ENCODE measurements at regions not wholly inside any gene's neighbourhood (a gene's known extent, or its start where the extent isn't known, plus 50 kb on each side); places are given as distances from the start of the nearest gene placed in this dataset.

GRCh38 chrX:68941385-68941952 is 112.6 kb downstream of the EFNB1 start:
- no peak overlapping the region for H3K27ac Mint-ChIP-seq
- no peaks in the 10 kb centered on the region for H3K9me3 Mint-ChIP-seq
- H3K36me3 Mint-ChIP-seq = peaks cover 1% of the 10 kb centered on the region
- peaks cover 7% of the 10 kb centered on the region for H3K27me3 Mint-ChIP-seq
- no peak for DNase-seq (ENCODE audit: low spot score in 2 of 2)
- no peak overlapping the region for H3K4me3 Mint-ChIP-seq
- ATAC-seq (ENCODE audit: low read depth) = no peak
- H3K4me1 Mint-ChIP-seq = no peaks in the 10 kb centered on the region

- no peak for DNase-seq (ENCODE audit: low spot score in 2 of 2)
- Mint-ChIP-seq H3K4me1 (no peaks in the 10 kb centered on the region), H3K27me3 (peaks cover 13% of the 10 kb centered on the region), H3K9me3 (no peaks in the 10 kb centered on the region), H3K36me3 (peaks cover 1% of the 10 kb centered on the region), H3K4me3 (no peak overlapping the region), H3K27ac (no peak overlapping the region)
- ATAC-seq (ENCODE audit: low read depth) = no peak
Observed at GRCh38 chrX:68940601-68941000, 111.8 kb downstream of the EFNB1 start.

GRCh38 chrX:68939868-68940267 is 111.0 kb downstream of the EFNB1 start:
- no peak overlapping the region for H3K27ac Mint-ChIP-seq
- peaks cover 15% of the 10 kb centered on the region for H3K27me3 Mint-ChIP-seq
- DNase-seq (ENCODE audit: low spot score in 2 of 2) (no peak), ATAC-seq (ENCODE audit: low read depth) (no peak)
- no peaks in the 10 kb centered on the region for H3K9me3 Mint-ChIP-seq
- H3K36me3 Mint-ChIP-seq = peaks cover 1% of the 10 kb centered on the region
- peaks cover 3% of the 10 kb centered on the region for H3K4me1 Mint-ChIP-seq
- no peak overlapping the region for H3K4me3 Mint-ChIP-seq

- ATAC-seq (ENCODE audit: low read depth) (no peak), DNase-seq (ENCODE audit: low spot score in 2 of 2) (no peak)
- peaks cover 1% of the 10 kb centered on the region for H3K36me3 Mint-ChIP-seq
- H3K9me3 Mint-ChIP-seq = no peaks in the 10 kb centered on the region
- no peak overlapping the region for H3K27ac Mint-ChIP-seq
- peaks cover 15% of the 10 kb centered on the region for H3K27me3 Mint-ChIP-seq
- H3K4me3 Mint-ChIP-seq = no peak overlapping the region
- peaks cover 3% of the 10 kb centered on the region for H3K4me1 Mint-ChIP-seq
Observed at GRCh38 chrX:68938244-68939004, 109.6 kb downstream of the EFNB1 start.

- Mint-ChIP-seq H3K27me3 (peaks cover 15% of the 10 kb centered on the region), H3K9me3 (no peaks in the 10 kb centered on the region), H3K27ac (no peak overlapping the region), H3K36me3 (peaks cover 1% of the 10 kb centered on the region), H3K4me1 (peaks cover 3% of the 10 kb centered on the region), H3K4me3 (no peak overlapping the region)
- ATAC-seq (ENCODE audit: low read depth) (no peak), DNase-seq (ENCODE audit: low spot score in 2 of 2) (no peak)
Observed at GRCh38 chrX:68937581-68937980, 108.8 kb downstream of the EFNB1 start.

GRCh38 chrX:68936608-68937007 is 107.8 kb downstream of the EFNB1 start:
- DNase-seq (ENCODE audit: low spot score in 2 of 2) (no peak), ATAC-seq (ENCODE audit: low read depth) (no peak)
- Mint-ChIP-seq H3K9me3 (no peaks in the 10 kb centered on the region), H3K4me3 (no peak overlapping the region), H3K4me1 (peaks cover 3% of the 10 kb centered on the region), H3K27me3 (peaks cover 15% of the 10 kb centered on the region), H3K36me3 (peaks cover 1% of the 10 kb centered on the region), H3K27ac (no peak overlapping the region)

GRCh38 chrX:68936126-68936525 is 107.3 kb downstream of the EFNB1 start:
- ATAC-seq (ENCODE audit: low read depth) (no peak), DNase-seq (ENCODE audit: low spot score in 2 of 2) (no peak)
- no peaks in the 10 kb centered on the region for H3K9me3 Mint-ChIP-seq
- H3K4me3 Mint-ChIP-seq = no peak overlapping the region
- H3K27me3 Mint-ChIP-seq = peaks cover 13% of the 10 kb centered on the region
- H3K4me1 Mint-ChIP-seq = peaks cover 3% of the 10 kb centered on the region
- peaks cover 1% of the 10 kb centered on the region for H3K36me3 Mint-ChIP-seq
- no peak overlapping the region for H3K27ac Mint-ChIP-seq

- no peak for DNase-seq (ENCODE audit: low spot score in 2 of 2)
- peaks cover 8% of the 10 kb centered on the region for H3K27me3 Mint-ChIP-seq
- H3K4me3 Mint-ChIP-seq = no peak overlapping the region
- no peaks in the 10 kb centered on the region for H3K36me3 Mint-ChIP-seq
- peaks cover 3% of the 10 kb centered on the region for H3K4me1 Mint-ChIP-seq
- H3K9me3 Mint-ChIP-seq = no peaks in the 10 kb centered on the region
- H3K27ac Mint-ChIP-seq = no peak overlapping the region
- no peak for ATAC-seq (ENCODE audit: low read depth)
Observed at GRCh38 chrX:68935362-68935761, 106.5 kb downstream of the EFNB1 start.

GRCh38 chrX:68934922-68935321 is 106.1 kb downstream of the EFNB1 start:
- Mint-ChIP-seq H3K36me3 (no peaks in the 10 kb centered on the region), H3K9me3 (no peaks in the 10 kb centered on the region), H3K27me3 (peaks cover 8% of the 10 kb centered on the region), H3K27ac (no peak overlapping the region), H3K4me3 (no peak overlapping the region), H3K4me1 (peaks cover 3% of the 10 kb centered on the region)
- ATAC-seq (ENCODE audit: low read depth) = no peak
- no peak for DNase-seq (ENCODE audit: low spot score in 2 of 2)

GRCh38 chrX:68934421-68934820 is 105.6 kb downstream of the EFNB1 start:
- H3K27me3 Mint-ChIP-seq = peaks cover 8% of the 10 kb centered on the region
- H3K36me3 Mint-ChIP-seq = no peaks in the 10 kb centered on the region
- no peak for ATAC-seq (ENCODE audit: low read depth)
- H3K27ac Mint-ChIP-seq = no peak overlapping the region
- H3K4me1 Mint-ChIP-seq = peaks cover 3% of the 10 kb centered on the region
- H3K4me3 Mint-ChIP-seq = no peak overlapping the region
- no peak for DNase-seq (ENCODE audit: low spot score in 2 of 2)
- no peaks in the 10 kb centered on the region for H3K9me3 Mint-ChIP-seq

GRCh38 chrX:68932611-68933010 is 103.8 kb downstream of the EFNB1 start:
- ATAC-seq (ENCODE audit: low read depth) = no peak

GRCh38 chrX:68931345-68931744 is 102.5 kb downstream of the EFNB1 start:
- no peak for DNase-seq (ENCODE audit: low spot score in 2 of 2)
- ATAC-seq (ENCODE audit: low read depth) = no peak
- peaks cover 3% of the 10 kb centered on the region for H3K4me1 Mint-ChIP-seq
- H3K27me3 Mint-ChIP-seq = peaks cover 7% of the 10 kb centered on the region
- no peaks in the 10 kb centered on the region for H3K36me3 Mint-ChIP-seq
- no peaks in the 10 kb centered on the region for H3K9me3 Mint-ChIP-seq
- no peak overlapping the region for H3K27ac Mint-ChIP-seq
- no peak overlapping the region for H3K4me3 Mint-ChIP-seq

More at GRCh38 chrX:68932611-68933010, 103.8 kb downstream of the EFNB1 start:
- H3K4me3 Mint-ChIP-seq = no peak overlapping the region
- no peaks in the 10 kb centered on the region for H3K36me3 Mint-ChIP-seq
- peaks cover 8% of the 10 kb centered on the region for H3K27me3 Mint-ChIP-seq
- peaks cover 3% of the 10 kb centered on the region for H3K4me1 Mint-ChIP-seq
- no peak overlapping the region for H3K27ac Mint-ChIP-seq
- DNase-seq (ENCODE audit: low spot score in 2 of 2) = no peak
- no peaks in the 10 kb centered on the region for H3K9me3 Mint-ChIP-seq

- DNase-seq (ENCODE audit: low spot score in 2 of 2) (no peak), ATAC-seq (ENCODE audit: low read depth) (no peak)
- no peaks in the 10 kb centered on the region for H3K9me3 Mint-ChIP-seq
- H3K4me3 Mint-ChIP-seq = no peak overlapping the region
- H3K27me3 Mint-ChIP-seq = peaks cover 3% of the 10 kb centered on the region
- no peak overlapping the region for H3K27ac Mint-ChIP-seq
- H3K4me1 Mint-ChIP-seq = peaks cover 3% of the 10 kb centered on the region
- H3K36me3 Mint-ChIP-seq = no peaks in the 10 kb centered on the region
Observed at GRCh38 chrX:68930542-68931317, 101.9 kb downstream of the EFNB1 start.

GRCh38 chrX:68929332-68930150 is 100.7 kb downstream of the EFNB1 start:
- no peaks in the 10 kb centered on the region for H3K36me3 Mint-ChIP-seq
- no peak for ATAC-seq (ENCODE audit: low read depth)
- H3K9me3 Mint-ChIP-seq = no peaks in the 10 kb centered on the region
- H3K4me3 Mint-ChIP-seq = no peak overlapping the region
- no peaks in the 10 kb centered on the region for H3K4me1 Mint-ChIP-seq
- no peak overlapping the region for H3K27ac Mint-ChIP-seq
- DNase-seq (ENCODE audit: low spot score in 2 of 2) = no peak
- H3K27me3 Mint-ChIP-seq = no peaks in the 10 kb centered on the region

Data from memory B cell (primary cell).